Body of pancreas (tissue), 4 donors: ENCODE measurements at regions not wholly inside any gene's neighbourhood (a gene's known extent, or its start where the extent isn't known, plus 50 kb on each side); places are given as distances from the start of the nearest gene placed in this dataset.

Source experiments
- POLR2A ChIP-seq, 3 donors: fragments of 450-650 bp; IDR thresholded peaks; one replicate each; pipeline ENCODE4 v1.6.1; 2016; ENCODE audit warnings: antibody characterized with exemption in 3 of 3, mild to moderate bottlenecking in 2 of 3
- TF ChIP-seq, protein P1 (sequence below), 7 experiments: fragments of 450-650 bp in 4 of 7; fragments of 200-600 bp in 3 of 7; sonication (generic) in 3 of 7; IDR thresholded peaks; one replicate each; pipeline ENCODE4 v1.5.1; 2016 to 2019; ENCODE audit warnings: antibody characterized with exemption in 7 of 7

GRCh38 chr12:97781342-97781741 is 318.7 kb downstream of the RMST start:
- TF ChIP-seq POLR2A (IDR thresholded peaks at IDR 0.05) = no peak
- TF ChIP-seq, protein P1, sequence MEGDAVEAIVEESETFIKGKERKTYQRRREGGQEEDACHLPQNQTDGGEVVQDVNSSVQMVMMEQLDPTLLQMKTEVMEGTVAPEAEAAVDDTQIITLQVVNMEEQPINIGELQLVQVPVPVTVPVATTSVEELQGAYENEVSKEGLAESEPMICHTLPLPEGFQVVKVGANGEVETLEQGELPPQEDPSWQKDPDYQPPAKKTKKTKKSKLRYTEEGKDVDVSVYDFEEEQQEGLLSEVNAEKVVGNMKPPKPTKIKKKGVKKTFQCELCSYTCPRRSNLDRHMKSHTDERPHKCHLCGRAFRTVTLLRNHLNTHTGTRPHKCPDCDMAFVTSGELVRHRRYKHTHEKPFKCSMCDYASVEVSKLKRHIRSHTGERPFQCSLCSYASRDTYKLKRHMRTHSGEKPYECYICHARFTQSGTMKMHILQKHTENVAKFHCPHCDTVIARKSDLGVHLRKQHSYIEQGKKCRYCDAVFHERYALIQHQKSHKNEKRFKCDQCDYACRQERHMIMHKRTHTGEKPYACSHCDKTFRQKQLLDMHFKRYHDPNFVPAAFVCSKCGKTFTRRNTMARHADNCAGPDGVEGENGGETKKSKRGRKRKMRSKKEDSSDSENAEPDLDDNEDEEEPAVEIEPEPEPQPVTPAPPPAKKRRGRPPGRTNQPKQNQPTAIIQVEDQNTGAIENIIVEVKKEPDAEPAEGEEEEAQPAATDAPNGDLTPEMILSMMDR (IDR thresholded peaks at IDR 0.05) = no peak
